ENCODE measurements at regions not wholly inside any gene's neighbourhood (a gene's known extent, or its start where the extent isn't known, plus 50 kb on each side); places are given as distances from the start of the nearest gene placed in this dataset.

DNA sequence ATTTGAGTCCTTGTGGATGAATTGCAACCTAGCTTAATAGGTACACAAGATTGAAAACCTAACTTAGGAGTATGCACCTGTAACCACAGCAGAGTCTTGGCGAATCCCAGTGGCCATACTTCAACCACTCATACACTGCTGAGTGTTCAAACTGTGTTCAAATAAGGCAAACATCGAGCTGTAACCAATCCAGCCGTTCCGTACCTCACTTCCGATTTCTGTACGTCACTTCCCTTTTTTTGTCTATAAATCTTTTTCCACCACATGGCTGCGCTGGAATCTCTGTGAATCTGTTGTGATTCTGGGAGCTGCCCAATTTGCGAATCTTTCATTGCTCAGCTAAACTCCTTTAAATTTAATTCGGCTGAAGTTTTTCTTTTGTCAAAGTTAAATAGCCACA lies 190.6 kb downstream of the MAF start:
- DNase-seq (ENCODE audit: low read depth in 4 of 4, low spot score in 3 of 4), result no peak

DNA sequence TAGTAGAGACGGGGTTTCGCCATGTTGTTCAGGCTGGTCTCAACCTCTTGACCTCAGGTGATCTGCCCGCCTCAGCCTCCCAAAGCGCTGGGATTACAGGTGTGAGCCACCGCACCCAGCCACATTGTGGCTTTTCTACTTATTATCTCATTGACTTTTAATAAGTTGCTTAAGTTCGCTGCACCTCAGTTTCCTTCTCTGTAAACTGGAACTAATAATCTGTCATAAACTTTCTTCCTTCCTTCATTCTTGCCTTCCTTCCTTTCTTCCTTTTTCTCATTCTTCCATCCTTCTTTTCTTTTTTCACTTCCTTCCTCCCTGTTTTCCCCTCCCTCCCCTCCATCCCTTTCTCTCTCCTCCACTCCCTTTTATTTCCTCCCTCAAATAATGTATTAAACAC lies 192.2 kb downstream of the MAF start:
- DNase-seq (ENCODE audit: low read depth in 4 of 4, low spot score in 3 of 4), result no peak

DNA sequence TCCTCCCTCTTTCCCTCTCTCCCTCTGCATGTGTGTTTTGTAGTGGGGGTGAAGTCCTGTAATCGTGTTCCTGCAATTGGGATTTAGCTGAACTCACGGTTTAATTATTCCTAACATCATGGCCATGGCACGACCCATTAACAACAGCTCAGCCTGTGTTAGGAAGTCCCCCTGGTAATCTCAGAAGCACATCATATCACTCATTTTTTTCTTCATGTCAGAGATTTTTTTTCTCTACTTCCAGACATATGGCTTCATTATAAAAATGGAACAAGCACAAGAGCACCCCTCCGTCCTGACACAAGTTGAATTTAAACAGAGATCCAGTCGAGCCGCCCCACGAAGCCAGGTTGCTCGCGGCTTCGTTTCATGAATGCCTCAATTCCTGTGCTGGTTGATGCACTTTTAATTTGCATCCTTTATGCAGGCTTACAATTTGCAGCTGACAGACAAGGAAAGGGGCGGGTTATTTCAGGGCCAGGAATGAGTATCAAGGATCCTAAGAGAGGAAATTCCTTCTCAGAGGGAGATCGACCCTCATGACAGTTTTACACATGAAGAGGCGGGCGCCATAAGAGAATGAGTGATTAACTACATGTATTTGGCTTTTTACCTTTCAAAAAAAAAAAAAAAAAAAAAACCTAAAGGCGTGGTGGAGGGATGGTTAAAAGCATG lies 192.9 kb downstream of the MAF start:
- DNase-seq (ENCODE audit: low read depth in 4 of 4, low spot score in 3 of 4), result no peak

DNA sequence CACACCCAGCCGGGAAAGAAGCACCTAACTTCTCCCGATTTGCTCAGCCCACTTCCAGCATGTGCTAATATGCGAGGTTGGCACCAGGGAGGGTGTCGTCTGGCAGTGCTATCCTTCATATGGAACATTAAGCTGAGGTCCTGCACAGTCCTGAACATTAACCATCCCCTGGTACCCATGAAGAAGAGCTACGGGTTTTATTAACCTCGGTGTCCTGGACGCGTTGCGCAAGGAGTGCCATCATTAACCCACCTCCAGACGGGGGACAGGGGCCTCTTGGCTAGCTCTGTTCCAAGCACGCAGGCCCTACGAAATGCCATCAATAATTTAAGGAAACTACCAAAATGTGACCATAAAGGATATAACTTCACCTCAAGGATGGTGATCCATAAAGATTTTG lies 193.5 kb downstream of the MAF start:
- no peak for DNase-seq (ENCODE audit: low read depth in 4 of 4, low spot score in 3 of 4)

DNA sequence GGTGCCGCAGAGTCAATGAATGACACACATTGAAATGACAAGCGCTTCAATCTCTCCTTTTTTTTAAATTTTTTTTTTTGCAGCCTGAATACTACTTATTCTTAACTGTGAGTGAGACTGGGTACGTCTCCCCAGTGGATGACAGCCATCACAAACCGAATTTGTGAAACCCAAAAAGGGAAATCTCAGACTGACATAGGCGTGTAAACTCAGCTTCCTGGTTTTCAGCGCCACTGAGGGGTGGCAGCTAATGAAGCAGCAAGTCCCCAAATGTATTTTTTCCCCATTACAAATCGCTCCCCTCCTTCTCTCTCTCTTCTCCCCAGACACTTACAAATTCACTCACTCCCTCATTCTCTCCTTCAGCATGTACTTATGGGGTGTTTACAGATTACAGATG lies 196.0 kb downstream of the MAF start:
- DNase-seq (ENCODE audit: low read depth in 4 of 4, low spot score in 3 of 4), result no peak

DNA sequence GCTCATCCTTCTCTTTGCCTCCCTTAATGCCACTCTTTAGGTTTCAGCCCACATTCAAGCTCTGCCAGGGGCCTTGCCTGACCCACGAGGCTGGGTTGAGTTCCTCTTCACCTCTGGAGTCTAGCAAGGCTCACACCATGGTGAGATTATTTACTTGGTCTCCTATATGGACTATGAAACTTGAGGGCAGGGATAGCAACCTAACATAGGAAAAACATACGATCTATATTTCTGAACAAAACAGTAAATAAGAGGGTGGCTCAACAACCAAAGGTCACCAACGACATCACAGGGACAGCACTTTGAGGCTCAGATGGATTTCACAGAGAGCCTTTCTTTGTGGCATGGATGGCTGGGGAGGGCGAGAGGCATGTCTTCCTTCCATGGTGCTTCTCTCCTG lies 197.0 kb downstream of the MAF start:
- no peak for DNase-seq (ENCODE audit: low read depth in 4 of 4, low spot score in 3 of 4)

DNA sequence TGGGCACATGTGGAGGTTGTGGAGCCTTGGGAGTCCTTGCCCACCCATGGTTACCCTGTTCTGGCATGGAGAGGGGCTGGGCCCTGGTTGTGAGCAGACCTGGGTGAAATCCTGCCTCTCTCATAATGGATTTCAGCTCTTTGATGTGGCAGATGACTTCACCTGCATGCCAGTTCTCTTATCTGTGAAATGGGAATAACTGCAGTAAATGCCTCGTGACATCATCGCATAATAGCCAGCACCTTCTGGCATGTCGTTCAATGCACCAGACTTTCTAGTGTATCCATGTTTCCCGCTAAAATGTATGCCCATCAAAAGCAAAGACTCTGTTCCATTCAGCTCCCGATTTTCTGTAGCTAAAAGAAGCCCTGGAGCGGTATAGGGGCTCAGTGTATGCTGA lies 197.6 kb downstream of the MAF start:
- no peak for DNase-seq (ENCODE audit: low read depth in 4 of 4, low spot score in 3 of 4)

DNA sequence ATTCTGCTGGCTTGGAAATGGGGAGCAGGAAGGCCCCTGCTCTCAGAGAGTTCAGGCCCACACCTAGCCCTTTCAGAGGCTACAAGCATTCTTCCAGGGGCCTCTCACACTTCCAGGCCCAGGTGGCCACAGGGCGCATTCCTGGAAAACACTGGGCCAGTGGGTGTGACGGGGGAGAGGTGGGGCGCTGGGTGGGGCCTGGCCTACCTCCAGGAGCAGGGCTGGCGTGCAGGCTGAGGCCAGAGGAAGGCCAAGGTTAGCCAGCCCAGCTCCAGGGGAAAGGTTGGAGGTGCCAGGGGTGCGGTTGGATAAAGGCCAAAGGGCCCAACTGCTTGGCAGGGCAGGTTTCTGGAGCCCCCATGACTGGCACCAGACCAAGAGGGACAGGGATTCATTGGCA lies 198.2 kb downstream of the MAF start:
- no peak for DNase-seq (ENCODE audit: low read depth in 4 of 4, low spot score in 3 of 4)

DNA sequence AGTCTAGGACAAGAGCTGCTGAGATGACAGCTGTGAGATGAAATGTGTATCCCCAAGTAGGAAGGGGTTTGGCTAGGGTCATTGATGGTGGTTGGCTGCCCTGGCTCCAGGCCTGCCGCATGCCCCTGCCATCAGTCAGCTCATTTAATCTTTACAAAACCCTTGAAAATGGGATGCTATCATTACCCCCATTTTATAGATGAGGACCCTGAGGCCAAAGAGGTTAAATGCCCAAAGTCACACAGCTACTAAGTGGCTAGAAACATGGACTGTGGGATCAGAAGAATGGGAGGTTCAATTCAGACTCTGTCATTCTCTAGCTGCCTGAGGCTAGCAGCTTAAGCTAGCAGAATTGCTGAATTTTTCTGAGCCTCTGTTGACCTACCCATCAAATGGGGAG lies 198.8 kb downstream of the MAF start:
- DNase-seq (ENCODE audit: low read depth in 4 of 4, low spot score in 3 of 4), result no peak

DNA sequence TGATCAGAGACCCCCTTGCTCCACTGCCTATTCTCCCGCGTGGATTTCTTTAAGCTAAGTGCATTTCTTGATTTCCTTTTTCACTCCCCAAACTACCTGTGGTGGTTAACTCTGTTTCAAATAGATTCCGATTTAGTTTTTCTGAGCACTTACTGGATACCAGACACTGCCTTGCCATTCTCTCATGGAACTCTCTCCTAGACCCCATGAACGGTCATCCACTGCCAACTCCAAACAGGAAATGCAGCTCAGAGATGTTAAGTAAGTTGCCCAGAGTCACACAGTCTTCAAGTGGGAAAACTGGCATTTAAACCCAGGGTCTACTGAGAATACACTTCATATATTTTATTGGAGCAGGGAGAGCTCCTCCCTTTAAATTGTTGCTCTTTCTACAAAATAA lies 199.4 kb downstream of the MAF start:
- DNase-seq (ENCODE audit: low read depth in 4 of 4, low spot score in 3 of 4), result no peak

DNA sequence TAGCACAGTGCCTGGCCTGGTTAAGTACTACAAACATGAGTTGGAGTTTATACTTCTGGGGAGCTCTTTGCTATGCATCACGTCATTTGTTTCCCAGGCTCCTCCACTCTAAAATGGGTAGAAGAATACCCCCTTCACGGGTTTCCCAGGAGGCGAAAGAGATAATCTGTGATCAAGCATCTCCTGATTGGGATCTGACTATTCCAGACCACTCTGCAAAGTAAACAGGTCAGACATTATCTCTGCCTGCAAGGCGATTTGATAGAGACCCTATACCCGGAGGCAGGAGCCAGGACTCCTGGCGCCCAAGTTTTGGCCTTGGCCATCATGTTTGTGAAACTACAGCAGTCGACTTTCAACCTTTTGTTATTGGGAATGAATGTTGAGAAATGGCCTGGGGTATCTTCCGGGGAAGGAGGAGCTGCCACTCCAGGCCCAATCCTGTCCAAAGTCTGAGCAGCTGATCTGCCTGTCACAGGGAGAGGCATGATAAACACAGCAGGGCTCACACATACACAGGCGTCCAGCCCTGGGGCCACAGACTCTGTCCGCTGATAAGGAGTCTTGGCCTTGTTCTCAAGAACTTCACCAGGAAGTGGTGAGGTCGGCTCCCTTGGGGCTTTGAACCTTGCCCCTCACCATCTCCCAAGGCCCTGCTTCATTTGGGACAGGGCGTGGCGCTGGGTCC lies 199.9 kb downstream of the MAF start:
- DNase-seq (ENCODE audit: low read depth in 4 of 4, low spot score in 3 of 4), result no peak

DNA sequence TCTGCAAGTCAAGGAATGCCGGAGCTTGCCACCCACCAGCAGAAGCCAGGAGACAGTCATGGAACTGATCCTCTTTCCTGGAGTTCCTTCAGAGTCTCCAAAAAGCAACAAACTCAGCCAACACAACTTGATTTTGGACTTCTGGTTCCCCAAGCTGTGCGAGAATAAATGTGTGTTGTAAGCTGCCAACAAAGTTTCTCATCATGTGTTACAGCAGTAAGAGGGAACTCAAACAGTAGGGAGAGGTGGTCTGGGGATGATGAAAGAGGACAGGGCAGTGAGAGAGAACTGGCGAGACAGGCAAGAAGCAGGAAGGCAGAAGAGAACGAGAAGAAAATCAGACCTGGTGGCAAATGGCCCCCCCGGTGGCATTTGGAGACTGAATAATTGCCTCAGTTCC lies 204.9 kb downstream of the MAF start:
- DNase-seq (ENCODE audit: low read depth in 4 of 4, low spot score in 3 of 4), result no peak

DNA sequence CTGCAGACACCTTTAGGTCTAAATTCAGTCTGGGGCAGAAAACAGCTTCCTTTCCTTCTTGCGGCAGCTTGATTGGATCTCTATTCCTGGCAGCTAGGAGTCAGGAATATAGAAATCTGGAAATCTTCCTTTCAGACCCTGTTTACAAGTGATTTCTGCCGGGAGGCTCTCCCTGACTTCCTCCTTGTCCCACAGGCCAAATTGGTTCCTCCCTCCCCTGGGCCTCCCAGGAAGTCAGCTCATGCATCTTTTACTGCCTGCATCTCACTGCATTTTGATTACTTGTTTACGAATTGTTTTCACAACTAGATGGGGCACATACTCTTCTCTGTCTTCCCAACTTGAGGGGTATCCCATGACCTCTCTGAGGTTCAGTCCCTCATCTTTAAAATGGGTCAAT lies 206.3 kb downstream of the MAF start:
- DNase-seq (ENCODE audit: low read depth in 4 of 4, low spot score in 3 of 4), result no peak

DNA sequence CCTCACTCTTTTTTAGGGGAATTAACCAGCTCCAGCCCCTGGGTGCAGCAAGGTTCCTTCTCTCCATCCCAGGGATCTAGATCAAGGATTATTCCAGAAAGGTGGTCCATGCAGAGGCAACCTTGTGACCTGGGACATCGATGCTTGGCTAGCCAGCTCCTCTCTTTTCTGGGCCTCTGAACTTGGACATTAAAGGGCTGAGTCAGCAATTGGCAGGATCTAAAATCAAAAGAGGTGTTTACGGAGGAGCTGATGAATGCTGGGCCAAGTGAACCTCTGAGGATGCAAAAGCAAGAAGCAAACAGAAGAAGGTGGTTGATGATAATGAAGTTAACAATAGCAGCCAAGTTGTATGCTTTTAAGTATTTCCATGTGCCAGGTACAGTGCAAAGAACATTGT lies 207.0 kb downstream of the MAF start:
- no peak for DNase-seq (ENCODE audit: low read depth in 4 of 4, low spot score in 3 of 4)

DNA sequence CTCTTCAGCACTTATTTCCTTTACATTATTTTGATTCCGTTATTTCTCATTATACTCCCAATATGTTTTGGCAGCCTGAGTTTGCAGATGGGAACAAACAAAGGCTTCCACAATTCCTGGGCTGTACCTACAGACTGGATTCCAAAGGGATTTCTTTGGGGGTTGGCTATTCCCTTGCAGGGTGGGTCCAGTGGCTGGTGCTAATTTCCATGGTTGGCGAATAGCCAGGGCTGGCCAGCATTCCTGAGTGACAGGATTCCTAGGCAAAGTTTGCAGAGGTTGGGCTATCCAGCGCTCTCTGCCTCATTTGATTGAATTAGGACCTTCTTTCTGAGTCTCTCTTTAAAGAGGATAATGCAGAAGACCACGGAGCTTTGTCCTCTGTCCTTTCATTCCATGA lies 207.4 kb downstream of the MAF start:
- no peak for DNase-seq (ENCODE audit: low read depth in 4 of 4, low spot score in 3 of 4)

DNA sequence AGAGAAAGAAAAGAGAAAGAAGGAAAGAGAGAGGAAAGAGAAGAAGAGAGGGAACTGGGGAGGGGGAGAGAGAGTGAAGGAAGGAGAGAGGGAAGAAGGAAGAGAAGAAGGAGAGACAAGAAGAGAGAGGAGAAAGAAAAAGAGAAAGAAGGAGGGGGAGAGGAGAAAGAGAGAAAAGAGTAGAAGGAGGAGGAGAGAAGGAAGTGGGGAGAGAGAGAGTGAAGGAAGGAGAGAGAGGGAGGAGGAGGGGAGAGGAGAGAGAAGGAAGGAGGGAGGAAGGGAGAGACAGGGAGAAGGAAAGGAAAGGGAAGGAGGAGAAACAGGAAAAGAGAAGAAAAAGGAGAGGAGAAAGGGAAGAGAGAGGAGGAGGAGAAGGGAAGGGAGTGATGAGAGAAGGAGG lies 208.5 kb downstream of the MAF start:
- no peak for DNase-seq (ENCODE audit: low read depth in 4 of 4, low spot score in 3 of 4)

DNA sequence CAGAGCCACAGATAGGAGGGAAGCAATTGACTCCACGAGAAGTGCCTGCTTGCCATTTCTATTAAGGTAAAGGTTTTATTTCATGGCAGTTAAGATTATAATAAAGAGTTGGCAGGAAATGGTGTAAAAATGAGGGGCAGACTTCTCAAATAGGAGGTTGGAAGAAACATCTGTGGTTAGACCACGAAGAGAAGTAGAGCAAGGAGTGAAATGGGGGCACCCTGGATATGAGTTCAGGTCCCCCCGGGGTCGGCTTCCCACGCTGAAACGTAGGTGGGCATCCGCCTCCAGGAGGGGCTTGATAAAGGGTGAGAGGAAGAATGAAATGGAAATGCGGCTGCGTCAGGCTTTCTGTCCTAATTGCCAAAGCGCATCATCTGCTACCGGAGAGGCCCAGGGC lies 209.1 kb downstream of the MAF start:
- DNase-seq (ENCODE audit: low read depth in 4 of 4, low spot score in 3 of 4), result no peak

DNA sequence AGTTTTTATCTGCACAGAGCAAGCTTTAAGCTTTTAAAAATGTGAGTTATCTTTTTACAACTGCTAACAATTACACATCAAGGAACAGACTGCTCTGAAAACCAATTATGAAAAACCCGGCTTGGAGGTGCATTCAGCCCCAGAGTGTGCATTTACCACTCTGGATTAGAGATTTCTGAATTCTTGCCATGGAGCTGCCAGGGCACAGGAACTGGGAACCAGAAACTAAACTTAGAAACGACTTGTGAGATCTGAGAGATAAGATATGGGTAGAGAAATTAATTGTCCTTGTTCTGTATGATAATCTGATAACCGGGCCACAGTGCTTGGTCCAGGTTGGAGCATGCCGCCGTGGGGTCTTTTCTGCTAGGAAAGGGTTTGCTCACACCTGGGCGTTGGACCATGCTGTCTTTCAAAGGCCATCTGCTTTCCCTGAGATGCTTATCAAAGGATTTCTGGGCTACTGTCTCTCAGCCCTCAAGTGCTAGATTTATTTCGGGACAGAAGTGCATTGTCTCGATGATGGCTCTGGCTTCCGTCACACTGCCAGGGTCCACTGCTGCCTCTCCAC lies 210.0 kb downstream of the MAF start:
- DNase-seq (ENCODE audit: low read depth in 4 of 4, low spot score in 3 of 4), result no peak

DNA sequence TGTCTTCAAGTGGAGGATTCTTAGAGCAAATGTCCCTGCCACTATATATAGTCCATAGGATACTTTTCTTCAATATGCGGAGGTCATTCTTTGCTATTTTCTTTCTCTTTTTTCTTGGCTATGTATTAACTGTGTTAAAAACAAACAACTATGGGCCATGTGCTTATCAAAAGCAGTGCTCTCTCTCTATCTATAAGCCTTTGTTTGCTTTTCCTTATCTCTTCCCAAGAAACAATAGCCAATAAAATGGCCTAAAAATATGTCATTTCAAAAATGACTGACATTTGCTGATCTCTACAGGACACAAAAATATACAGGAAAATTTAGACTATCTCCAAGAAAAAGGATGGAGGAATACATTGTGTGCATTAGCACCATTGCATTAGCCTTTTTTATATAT lies 212.1 kb downstream of the MAF start:
- no peak for DNase-seq (ENCODE audit: low read depth in 4 of 4, low spot score in 3 of 4)

DNA sequence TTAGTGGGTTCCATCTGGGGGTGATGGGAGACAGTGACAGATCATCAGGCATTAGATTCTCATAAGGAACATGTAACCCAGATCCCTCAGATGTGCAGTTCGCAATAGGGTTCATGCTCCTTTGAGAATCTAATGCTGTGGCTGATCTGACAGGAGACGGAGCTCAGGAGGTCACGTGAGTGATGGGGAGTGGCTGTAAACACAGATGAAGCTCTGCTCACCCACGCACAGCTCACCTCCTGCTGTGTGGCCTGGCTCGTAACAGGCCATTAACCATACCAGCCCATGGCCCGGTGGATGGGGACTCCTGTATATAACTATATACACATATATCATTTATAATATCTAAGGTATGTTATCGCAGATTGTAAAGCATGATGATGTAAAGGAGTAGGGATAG lies 214.2 kb downstream of the MAF start:
- DNase-seq (ENCODE audit: low read depth in 4 of 4, low spot score in 3 of 4), result no peak

DNA sequence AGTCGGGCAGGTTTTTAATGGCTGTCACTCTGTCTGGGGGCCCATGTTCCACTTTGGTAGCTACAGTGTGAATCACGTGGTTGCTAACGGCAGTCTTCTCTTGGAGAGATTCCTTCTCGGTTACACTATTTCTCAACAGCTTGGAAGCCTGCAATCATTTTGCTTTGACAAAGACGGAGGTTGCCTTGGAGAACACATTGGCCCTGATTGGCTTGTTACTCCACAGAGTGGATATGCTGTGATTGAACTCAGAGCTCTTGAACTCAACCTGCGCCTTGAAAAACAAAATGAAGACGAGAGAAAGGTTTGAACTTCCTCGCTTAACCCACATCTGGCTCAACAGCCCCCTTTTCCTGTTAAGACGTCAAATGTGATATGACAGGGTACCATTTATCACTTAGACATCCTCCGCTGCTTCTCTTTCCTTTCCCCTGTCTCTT lies 218.9 kb downstream of the MAF start:
- peak in 1 of 4 donors; percentile 12 for DNase-seq (ENCODE audit: low read depth in 4 of 4, low spot score in 3 of 4)

DNA sequence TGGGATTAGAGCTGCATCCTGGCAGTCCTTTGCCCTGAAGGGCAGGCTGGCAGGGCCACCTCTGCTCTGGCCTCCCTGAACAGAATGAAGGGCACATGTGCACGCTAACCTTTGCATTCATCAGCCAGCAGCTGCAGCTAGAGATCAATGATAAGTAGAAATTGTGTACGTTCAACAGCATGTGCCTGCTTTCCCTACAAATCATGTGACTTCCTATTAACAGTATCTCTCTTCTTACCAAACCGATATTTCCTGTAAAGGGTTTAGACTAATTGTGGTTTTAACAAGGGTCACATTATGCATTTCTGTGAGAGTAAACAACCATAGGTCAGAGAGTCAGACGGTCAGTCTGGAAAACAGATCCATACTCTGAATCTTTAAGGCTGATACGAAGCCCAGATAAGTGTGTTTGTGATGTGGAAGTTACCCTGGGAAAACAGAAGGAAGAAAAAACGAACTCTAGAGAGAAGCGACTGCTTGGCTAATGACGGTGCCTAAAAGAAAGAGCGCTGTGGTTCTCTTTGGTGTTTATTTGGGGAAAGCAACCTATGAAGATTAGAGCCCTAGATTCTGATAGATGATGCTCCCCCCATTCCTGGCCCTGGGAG lies 219.4 kb downstream of the MAF start:
- no peak for DNase-seq (ENCODE audit: low read depth in 4 of 4, low spot score in 3 of 4)

Data from right renal pelvis (tissue), 4 donors.